Erythroblast (primary cell): ENCODE measurements at regions not wholly inside any gene's neighbourhood (a gene's known extent, or its start where the extent isn't known, plus 50 kb on each side); places are given as distances from the start of the nearest gene placed in this dataset.

Experiments used
- GATA1 ChIP-seq: IDR thresholded peaks from 2 replicates; pipeline ENCODE4 v1.6.1; 2011; ENCODE audit warnings: low read depth, mild to moderate bottlenecking, control low read depth, low read length, moderate library complexity
- POLR2A ChIP-seq: IDR thresholded peaks from 2 replicates; pipeline ENCODE4 v1.6.1; 2011; ENCODE audit warnings: mild to moderate bottlenecking, low read length

DNA sequence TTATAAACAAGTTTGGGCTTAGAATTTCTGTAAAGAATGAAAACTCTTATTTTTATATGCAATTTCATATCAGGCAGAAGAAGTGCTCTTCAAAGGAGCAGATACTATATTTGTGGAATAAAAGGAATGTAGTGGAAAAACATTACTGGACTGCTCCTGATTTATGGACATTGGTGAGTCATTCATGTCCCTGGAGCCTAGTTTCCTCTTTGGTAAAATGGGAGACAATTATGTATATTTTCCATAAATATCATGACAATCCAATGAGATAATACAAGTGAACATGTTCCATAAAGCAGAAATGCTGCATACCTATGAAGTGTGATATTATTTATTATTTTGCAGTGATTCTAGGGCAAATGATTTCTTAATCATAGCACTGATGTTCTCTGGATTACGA lies 445.8 kb upstream of the CITED2 start:
- TF ChIP-seq POLR2A, result no peak
- TF ChIP-seq GATA1, result no peak
